ENCODE measurements at regions not wholly inside any gene's neighbourhood (a gene's known extent, or its start where the extent isn't known, plus 50 kb on each side); places are given as distances from the start of the nearest gene placed in this dataset.

GRCh38 chr1:48077795-48078222 lies 80.6 kb upstream of the TRABD2B start:
- TF ChIP-seq YY1 (IDR thresholded peaks at IDR 0.05; ENCODE audit: insufficient read depth, insufficient read length) (no peak), ZNF274 (IDR thresholded peaks at IDR 0.05; ENCODE audit: low read depth, low read length) (no peak)
